ENCODE measurements at regions not wholly inside any gene's neighbourhood (a gene's known extent, or its start where the extent isn't known, plus 50 kb on each side); places are given as distances from the start of the nearest gene placed in this dataset.

GRCh38 chr4:167831855-167832254, 260.5 kb upstream of the ANXA10 start:
- TF ChIP-seq EZH2 (IDR thresholded peaks at IDR 0.05; ENCODE audit: insufficient read depth, low read length) = no peak
- TF ChIP-seq CTCF (IDR thresholded peaks at IDR 0.05; ENCODE audit: insufficient read depth, low read depth, low read length) = no peak

Measured in astrocyte (in vitro differentiated cells and primary cell).